PFSK-1 (cell line): ENCODE measurements at regions not wholly inside any gene's neighbourhood (a gene's known extent, or its start where the extent isn't known, plus 50 kb on each side); places are given as distances from the start of the nearest gene placed in this dataset.

Experiments used
- FOXP2 ChIP-seq: optimal IDR thresholded peaks from 2 replicates; pipeline ENCODE3; 2011; ENCODE audit warnings: borderline replicate concordance, control low read depth, inconsistent platforms; ENCODE audit not compliant: insufficient read depth; ENCODE audit errors: extremely low read length, extremely low read depth
- POLR2AphosphoS5 ChIP-seq: IDR thresholded peaks from 2 replicates; pipeline ENCODE4 v1.6.1; 2012; ENCODE audit warnings: low read depth, mild to moderate bottlenecking, control low read depth, low read length, moderate library complexity
- REST ChIP-seq, 2 experiments: IDR thresholded peaks; 2 replicates each; pipeline versions ENCODE4 v1.6.1 to v1.8.0; 2011 to 2012; ENCODE audit warnings: low read depth in 2 of 2, low read length in 2 of 2, control low read depth in 1 of 2, inconsistent platforms in 1 of 2, mild to moderate bottlenecking in 1 of 2, moderate library complexity in 1 of 2; ENCODE audit not compliant: insufficient read depth in 1 of 2
- SIN3A ChIP-seq: IDR thresholded peaks from 2 replicates; pipeline ENCODE4 v1.6.1; 2012; ENCODE audit warnings: mild to moderate bottlenecking, low read length, moderate library complexity, borderline replicate concordance; ENCODE audit not compliant: insufficient read depth
- TAF1 ChIP-seq: IDR thresholded peaks from 2 replicates; pipeline ENCODE4 v1.6.1; 2012; ENCODE audit warnings: low read length, control low read depth, borderline replicate concordance; ENCODE audit not compliant: insufficient read depth

DNA sequence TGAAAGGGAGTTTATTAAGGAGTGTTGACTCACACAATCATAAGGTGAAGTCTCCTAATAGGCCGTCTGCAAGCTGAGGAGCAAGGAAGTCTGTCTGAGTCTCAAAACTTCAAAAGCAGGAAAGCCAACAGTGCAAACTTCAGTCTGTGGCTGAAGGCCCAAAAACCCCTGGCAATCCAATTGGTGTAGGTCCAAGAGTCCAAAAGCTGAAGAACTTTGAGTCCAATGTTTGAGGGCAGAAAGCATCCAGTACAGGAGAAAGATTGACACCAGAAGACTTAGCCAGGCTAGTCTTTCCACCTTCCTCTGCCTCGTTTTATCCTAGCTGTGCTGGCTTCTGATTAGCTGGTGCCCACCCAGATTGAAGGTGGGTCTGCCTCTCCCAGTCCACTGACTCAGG lies 535.2 kb downstream of the ARAP2 start:
- TF ChIP-seq REST (IDR thresholded peaks at IDR 0.05; ENCODE audit: insufficient read depth in 1 of 2, low read depth in 2 of 2, low read length in 2 of 2) (no peak), TAF1 (no peak), POLR2AphosphoS5 (no peak), FOXP2 (no peak), SIN3A (no peak)

- TF ChIP-seq POLR2AphosphoS5 (no peak), REST (IDR thresholded peaks at IDR 0.05; ENCODE audit: insufficient read depth in 1 of 2, low read depth in 2 of 2, low read length in 2 of 2) (no peak), TAF1 (no peak), SIN3A (no peak), FOXP2 (no peak)
Observed at GRCh38 chr4:35710343-35710742, 534.0 kb downstream of the ARAP2 start.

GRCh38 chr4:35711127-35711526 lies 533.2 kb downstream of the ARAP2 start:
- TF ChIP-seq POLR2AphosphoS5 (no peak), SIN3A (no peak), REST (IDR thresholded peaks at IDR 0.05; ENCODE audit: insufficient read depth in 1 of 2, low read depth in 2 of 2, low read length in 2 of 2) (no peak), TAF1 (no peak), FOXP2 (no peak)

DNA sequence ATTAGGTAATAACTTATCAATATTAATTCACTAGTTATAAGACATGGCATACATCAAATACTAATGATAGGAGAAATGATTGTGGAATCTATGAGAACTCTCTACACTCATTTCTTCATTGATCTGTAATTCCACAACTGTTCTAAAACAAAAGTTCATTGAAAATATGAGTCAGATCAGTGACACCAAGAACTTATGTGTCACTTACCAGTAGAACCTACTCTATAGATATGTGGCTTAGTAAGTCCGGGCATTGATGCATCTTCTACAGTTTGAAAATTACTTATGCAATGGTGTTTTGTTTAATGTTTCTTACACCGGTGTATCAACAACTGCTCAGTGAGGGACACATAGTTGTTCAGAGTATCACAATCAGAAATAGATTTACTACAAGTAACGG lies 520.3 kb downstream of the ARAP2 start:
- TF ChIP-seq FOXP2 (no peak), REST (IDR thresholded peaks at IDR 0.05; ENCODE audit: insufficient read depth in 1 of 2, low read depth in 2 of 2, low read length in 2 of 2) (no peak), SIN3A (no peak), TAF1 (no peak), POLR2AphosphoS5 (no peak)

GRCh38 chr4:35725131-35725530 lies 519.2 kb downstream of the ARAP2 start:
- TF ChIP-seq TAF1 (no peak), POLR2AphosphoS5 (no peak), REST (IDR thresholded peaks at IDR 0.05; ENCODE audit: insufficient read depth in 1 of 2, low read depth in 2 of 2, low read length in 2 of 2) (no peak), SIN3A (no peak), FOXP2 (no peak)
